Activated CD8-positive, alpha-beta memory T cell treated with anti-CD3 and anti-CD28 coated beads, Interleukin-2, amount 50 U/mL, for 4 hours (primary cell): ENCODE measurements at regions not wholly inside any gene's neighbourhood (a gene's known extent, or its start where the extent isn't known, plus 50 kb on each side); places are given as distances from the start of the nearest gene placed in this dataset.
"Not testable (repeated sequence)": the region's sequence is repeated elsewhere in the genome, so short reads cannot be mapped to it uniquely, and the experiment has no call there.

Source experiments
- DNase-seq: peaks from one replicate; pipeline ENCODE4 v3.0.0-alpha.2; 2020

GRCh38 chr2:60226943-60227342 lies 326.5 kb downstream of the BCL11A start:
- DNase-seq = no peak

- no peak for DNase-seq
These were observed 327.3 kb downstream of the BCL11A start for GRCh38 chr2:60226191-60226590.

GRCh38 chr2:60223859-60224258 lies 329.6 kb downstream of the BCL11A start:
- DNase-seq = no peak

- no peak for DNase-seq
These were observed 332.4 kb downstream of the BCL11A start for GRCh38 chr2:60221098-60221497.

DNA sequence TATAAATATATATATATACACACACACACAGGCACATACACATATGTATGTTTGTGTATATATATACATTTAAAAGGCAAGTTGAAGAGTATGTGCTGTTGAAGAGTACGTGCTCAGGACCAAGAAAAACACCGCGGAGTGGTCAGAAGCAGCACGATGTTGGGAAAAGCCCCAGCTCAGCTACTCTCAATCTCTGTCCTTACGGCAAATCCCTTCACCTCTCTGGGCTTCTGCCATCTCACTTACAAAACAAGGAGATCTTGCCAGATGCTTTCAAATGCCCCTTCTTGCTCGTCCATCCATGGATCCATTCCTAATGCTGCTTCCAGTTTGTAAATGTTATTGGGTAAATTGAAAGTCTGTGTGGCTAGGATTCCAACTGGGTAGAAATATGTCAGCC lies 333.9 kb downstream of the BCL11A start:
- DNase-seq = no peak

DNA sequence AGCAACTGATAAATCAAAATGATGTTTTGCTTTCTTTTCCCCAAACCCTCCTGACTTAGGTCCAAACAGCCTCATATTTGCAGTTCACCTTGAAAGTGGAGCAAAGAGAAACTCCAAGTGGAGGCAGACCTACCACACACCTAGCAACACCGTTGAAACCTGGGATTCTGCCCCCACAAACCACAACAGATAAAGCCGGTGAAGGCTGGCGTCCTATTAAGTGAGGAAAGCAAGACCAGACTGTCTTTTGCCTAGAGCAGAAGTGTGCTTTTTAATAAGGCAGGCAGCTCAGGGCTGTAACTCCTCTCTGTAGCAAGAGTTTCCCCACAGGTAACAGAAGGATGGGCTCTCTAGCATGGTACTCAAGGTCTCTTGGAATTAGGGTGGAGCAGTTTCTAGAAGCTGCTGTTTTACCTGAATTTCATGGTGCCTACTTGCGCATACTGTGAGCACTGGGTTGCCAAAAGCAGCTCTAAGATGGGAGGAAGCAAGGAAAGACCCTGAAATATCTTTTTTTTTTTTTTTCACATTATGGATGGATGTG lies 336.9 kb downstream of the BCL11A start:
- no peak for DNase-seq

- DNase-seq = no peak
These were observed 338.0 kb downstream of the BCL11A start for GRCh38 chr2:60215386-60215901.

- no peak for DNase-seq
These were observed 338.9 kb downstream of the BCL11A start for GRCh38 chr2:60214626-60214875.

DNA sequence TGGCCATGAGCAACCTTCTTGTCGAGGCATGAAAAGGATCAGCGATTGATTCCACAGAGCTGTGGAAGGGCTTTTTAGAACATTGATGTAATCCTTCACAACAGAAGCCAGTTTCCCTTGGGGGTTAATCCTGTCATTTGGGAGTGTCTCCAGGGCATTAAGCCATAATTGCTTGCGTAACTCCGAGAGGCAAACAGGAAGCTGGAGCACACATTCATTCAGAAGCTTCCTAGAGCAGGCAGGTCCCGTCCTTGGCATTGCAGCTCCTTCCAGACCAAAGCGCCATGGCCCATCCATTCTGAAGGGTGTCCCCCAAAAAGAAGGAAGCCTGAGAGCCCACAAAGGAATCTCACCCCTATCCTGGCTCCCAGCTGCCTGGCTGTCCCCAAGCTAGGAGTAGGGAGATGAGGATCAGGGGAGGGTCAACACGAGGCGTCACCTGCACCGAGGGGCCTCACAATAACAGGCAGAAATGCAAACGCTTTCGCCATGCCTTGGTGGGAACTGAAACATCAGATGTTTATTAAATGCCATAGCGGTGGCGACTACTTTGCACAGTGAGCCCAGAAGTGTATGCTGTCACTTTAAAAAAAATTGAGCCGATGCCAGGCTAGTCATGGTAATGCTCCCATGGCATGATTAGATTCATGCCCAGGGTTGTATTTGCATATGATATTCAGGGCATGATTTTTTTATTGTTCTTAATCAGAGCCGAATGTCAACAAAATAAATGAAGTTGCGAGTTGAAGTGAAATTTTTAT lies 339.4 kb downstream of the BCL11A start:
- DNase-seq = no peak

DNA sequence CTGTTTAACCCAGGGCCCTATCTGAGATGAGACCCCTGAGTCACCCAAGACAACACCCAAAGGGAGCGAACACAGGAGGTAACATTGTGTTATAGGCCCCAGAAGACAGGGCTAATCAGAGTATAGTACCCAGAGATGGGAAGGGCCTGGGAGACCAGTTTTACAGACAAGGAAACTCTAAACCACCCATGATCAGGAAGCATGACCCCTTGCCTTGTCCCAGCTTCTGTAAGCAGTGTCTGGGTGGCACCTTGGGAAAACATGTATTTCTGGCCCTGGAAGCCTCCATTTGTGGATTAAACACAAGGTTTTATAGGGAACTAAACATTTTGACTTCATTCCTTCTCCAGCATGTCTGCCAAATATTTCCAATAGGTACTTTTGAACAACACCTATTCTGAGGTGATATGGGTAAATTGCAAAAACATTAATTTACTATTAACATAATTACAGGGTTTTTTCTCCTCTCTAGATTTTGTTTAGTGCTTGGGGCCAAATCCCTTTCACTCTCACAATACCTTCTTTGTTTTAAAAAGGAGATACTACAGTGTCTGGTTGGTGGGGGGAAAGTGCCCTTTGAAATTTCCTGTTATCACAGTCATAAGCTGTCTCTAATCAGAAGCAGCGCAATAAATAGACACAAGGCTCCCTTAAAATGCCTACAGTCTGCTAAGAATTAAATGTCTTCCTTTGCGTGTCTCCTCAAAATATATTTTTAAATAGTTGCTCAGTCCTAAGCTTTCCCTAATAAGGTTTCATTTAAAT lies 341.1 kb downstream of the BCL11A start:
- DNase-seq = no peak

DNA sequence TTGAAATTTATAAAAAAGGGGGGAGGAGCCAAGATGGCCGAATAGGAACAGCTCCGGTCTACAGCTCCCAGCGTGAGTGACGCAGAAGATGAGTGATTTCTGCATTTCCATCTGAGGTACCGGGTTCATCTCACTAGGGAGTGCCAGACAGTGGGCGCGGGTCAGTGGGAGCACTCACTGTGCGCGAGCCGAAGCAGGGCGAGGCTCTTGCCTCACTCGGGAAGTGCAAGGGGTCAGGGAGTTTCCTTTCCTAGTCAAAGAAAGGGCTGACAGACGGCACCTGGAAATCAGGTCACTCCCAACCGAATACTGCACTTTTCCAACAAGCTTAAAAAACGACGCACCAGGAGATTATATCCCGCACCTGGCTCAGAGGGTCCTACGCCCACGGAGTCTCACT lies 364.4 kb downstream of the BCL11A start:
- not testable (repeated sequence) for DNase-seq

DNA sequence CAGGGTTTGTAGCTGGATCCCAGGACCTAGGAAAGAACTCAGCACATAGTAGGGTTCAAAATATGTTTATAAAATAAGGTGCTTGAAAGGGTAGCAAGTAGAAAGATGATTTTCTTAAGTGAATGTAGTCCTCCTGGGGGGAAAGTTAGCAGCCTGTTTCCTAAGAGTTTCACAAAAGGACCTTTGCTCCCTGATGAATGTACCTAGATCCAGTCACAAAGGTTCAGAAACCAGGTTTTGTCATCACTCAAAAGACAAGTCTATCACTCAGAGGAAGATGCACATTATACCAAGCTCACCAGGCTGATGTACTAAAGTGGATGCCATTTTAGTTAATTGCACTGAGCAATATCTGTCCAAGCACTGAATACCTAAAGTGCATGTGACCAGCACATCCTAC lies 378.2 kb downstream of the BCL11A start:
- no peak for DNase-seq

DNA sequence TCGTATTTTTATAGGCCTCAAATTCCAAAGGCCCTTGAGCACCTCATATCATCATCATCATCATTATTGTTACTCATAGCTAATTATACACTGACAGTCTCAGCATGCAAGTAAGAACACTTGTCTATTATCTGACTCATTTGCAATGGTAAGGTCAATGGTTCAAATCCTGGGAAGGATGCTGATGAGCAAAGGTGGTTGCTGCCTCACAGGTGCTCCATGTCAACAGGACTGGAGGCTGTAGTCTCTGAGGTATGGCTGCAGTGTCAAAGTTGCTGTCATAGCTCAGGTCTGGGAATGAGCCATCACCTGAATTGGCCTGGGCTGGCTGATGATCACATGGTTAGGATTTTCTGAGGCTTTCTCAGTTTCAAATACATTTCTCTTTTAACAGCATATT lies 379.3 kb downstream of the BCL11A start:
- no peak for DNase-seq

DNA sequence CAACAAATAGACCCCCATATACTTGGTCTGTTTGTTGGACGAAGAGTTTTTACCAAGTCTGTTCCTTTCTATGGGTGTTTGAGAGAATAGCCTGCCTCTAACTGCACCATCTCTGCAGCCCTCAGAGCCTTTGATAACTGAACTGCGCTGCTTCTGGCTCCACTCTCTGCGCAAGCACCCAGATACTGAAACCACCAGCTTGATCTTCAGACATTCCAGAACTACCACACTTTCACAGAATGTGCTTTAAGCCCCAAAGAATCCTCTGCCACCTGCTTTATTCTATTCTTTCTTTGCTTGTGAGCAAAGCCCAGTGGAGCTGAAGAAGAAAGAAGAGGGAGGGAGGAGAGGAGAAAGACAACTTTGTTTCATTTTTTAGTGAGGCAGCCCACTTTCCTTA lies 380.7 kb downstream of the BCL11A start:
- DNase-seq = no peak

- no peak for DNase-seq
These were observed 383.2 kb downstream of the BCL11A start for GRCh38 chr2:60170272-60170671.

- DNase-seq = no peak
These were observed 385.2 kb downstream of the BCL11A start for GRCh38 chr2:60168247-60168646.

GRCh38 chr2:60167089-60167488 lies 386.4 kb downstream of the BCL11A start:
- DNase-seq = no peak

- no peak for DNase-seq
These were observed 389.8 kb downstream of the BCL11A start for GRCh38 chr2:60163691-60164090.

DNA sequence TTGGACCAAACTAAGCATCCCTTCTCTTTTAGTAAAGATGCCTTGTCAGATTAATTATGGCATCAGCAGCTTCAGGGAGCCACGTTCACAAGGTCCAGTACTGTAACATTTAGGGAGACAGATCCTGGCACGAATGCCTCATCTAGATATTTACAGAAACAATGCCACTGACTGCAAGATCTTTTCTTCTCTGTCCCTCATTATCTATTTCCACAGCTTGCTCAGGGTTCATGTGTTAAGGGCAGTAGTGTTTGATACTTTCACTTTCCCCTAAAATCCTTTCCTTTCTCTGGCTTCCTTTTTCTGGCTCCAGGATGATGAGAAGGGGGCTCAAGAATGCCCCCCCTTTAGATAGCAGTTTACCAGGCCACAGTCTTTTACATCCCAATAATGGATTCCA lies 393.9 kb downstream of the BCL11A start:
- DNase-seq = no peak

- no peak for DNase-seq
These were observed 395.2 kb downstream of the BCL11A start for GRCh38 chr2:60158262-60158661.

DNA sequence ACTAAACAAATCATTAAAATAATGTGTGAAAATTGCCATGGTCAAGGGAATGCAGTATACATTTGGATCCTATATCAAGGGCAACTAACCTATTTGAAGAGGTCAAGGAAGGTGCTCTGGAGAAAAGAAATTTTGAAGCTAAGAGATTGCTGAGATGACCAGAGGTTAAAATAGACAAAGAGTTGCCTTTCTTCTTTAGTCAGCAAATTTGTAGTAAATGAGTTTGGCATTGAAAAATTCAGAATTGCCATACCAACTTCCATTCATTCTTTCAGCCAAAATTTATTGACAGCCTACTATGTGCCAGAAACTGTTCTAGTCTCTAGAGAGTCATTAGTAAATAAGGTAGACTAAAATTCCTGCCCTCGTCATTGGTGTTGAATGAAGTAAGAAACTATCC lies 396.2 kb downstream of the BCL11A start:
- no peak for DNase-seq

GRCh38 chr2:60154142-60154541 lies 399.3 kb downstream of the BCL11A start:
- DNase-seq = no peak

GRCh38 chr2:60152226-60152833 lies 401.1 kb downstream of the BCL11A start:
- no peak for DNase-seq

GRCh38 chr2:60149176-60149575 lies 404.3 kb downstream of the BCL11A start:
- DNase-seq = no peak
